Left ventricle myocardium superior (tissue), 1 donor: ENCODE measurements at regions not wholly inside any gene's neighbourhood (a gene's known extent, or its start where the extent isn't known, plus 50 kb on each side); places are given as distances from the start of the nearest gene placed in this dataset.
"Not testable (repeated sequence)": the region's sequence is repeated elsewhere in the genome, so short reads cannot be mapped to it uniquely, and the experiment has no call there.

Experiments used
- ATAC-seq: fragments of 200-7000 bp; cut with Tn5 transposase; one replicate; pipeline ENCODE4 v1.9.1; 2020; ENCODE audit warnings: mild to moderate bottlenecking, moderate library complexity
- DNase-seq: peaks from one replicate; pipeline ENCODE4 v3.0.0-alpha.2; 2020
- intact Hi-C: fragments of 100-400 bp; cut with micrococcal nuclease; formaldehyde crosslinking; loops from one replicate; pipeline ENCODE4 v1.11.0; 2022
- donor health status: DM: no; HTN: yes; CAD: no; lungs with severe emphysema.

- intact Hi-C loops, DNase-seq, ATAC-seq: not testable (repeated sequence)
Measured at GRCh38 chr6:158888171-158888570, 69.0 kb upstream of the EZR start.

GRCh38 chr6:158886346-158886977, 67.3 kb upstream of the EZR start:
- intact Hi-C loops, DNase-seq, ATAC-seq: not testable (repeated sequence)

GRCh38 chr6:158881884-158882283, 62.7 kb upstream of the EZR start:
- intact Hi-C loops, ATAC-seq, DNase-seq: not testable (repeated sequence)

GRCh38 chr6:158881276-158881675, 62.1 kb upstream of the EZR start:
- ATAC-seq, intact Hi-C loops, DNase-seq: not testable (repeated sequence)

- DNase-seq, result no peak
- intact Hi-C loops, result no loop called here
- no peak for ATAC-seq
Measured at GRCh38 chr6:158879180-158879579, 60.0 kb upstream of the EZR start.

- ATAC-seq (no peak), DNase-seq (no peak)
- intact Hi-C loops, result no loop called here
Measured at GRCh38 chr6:158877716-158878115, 58.5 kb upstream of the EZR start.

- no peak for ATAC-seq
- intact Hi-C loops, result no loop called here
- DNase-seq, result no peak
Measured at GRCh38 chr6:158876886-158877285, 57.7 kb upstream of the EZR start.

- DNase-seq (no peak), ATAC-seq (no peak)
- intact Hi-C loops, result no loop called here
Measured at GRCh38 chr6:158870649-158870957, 51.4 kb upstream of the EZR start.

GRCh38 chr6:158869826-158870648, 50.9 kb upstream of the EZR start:
- ATAC-seq (no peak), DNase-seq (no peak)
- intact Hi-C loops, result no loop called here

- peak; percentile 98 for ATAC-seq
- peak; percentile 93 for DNase-seq
- intact Hi-C loops, result no loop called here
Measured at GRCh38 chr6:158868890-158869825, 50.0 kb upstream of the EZR start.
